SKM-1 (cell line): ENCODE measurements at regions not wholly inside any gene's neighbourhood (a gene's known extent, or its start where the extent isn't known, plus 50 kb on each side); places are given as distances from the start of the nearest gene placed in this dataset.

Experiments used
- DNase-seq: peaks from one replicate; lab custom pipeline; 2025; ENCODE audit not compliant: unreplicated experiment; lab: John Stamatoyannopoulos, UW

DNA sequence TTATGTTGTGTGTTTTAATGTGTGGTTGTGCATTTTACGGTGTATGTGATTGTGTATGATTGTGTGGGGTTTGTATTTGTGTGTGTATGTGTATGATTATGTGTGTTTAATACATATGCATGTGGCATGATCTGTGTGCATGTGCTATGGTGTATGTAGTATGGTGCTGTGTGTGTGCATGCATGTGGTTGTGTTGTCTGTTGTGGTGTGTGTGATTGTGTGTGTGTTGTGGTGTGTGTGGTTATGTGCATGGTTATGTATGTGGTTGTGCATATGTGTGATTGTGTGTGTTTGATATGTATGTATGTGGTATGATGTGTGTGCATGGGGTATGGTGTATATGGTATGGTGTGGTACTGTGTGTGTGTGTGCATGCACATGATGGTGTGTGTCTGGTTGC is 148.1 kb upstream of the AGAP1 start:
- no peak for DNase-seq

DNA sequence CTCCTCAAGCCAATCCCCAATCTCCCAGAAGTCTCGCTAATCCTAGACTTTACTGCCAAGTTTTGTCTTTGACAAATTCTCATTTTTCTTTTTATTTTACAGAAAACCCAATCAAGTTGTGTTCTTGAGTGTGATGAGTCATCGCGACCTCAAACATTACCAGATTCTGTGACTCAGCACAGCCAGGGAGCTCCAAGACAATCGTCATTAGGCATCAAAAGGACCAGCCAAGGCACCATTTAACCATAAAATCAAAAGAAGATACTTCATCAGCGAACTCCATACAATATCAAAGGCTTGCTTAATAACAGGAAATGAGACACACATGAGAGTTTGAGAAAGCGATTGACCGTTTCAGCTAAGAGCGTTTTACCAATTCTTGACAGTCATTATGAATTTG is 146.2 kb upstream of the AGAP1 start:
- DNase-seq: no peak

DNA sequence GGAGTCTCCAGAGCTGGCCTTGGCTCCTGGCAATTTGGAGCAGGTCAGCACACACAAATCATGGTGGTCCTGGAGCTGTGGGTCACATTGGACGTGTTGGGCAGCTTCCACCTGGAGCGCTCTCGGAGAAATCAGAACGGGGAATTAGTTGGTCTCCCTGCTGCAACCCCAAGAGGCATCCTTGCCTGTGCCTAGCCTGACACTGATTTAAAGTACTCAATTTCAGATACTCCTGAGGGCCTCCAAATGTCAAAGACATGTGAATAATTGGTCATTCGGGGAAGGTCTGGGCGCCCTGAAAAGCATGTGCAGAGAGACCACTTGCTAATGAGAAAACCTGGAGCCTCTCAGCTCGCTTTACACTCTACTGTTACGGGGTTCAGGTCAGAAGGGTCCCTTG is 145.5 kb upstream of the AGAP1 start:
- DNase-seq: no peak

DNA sequence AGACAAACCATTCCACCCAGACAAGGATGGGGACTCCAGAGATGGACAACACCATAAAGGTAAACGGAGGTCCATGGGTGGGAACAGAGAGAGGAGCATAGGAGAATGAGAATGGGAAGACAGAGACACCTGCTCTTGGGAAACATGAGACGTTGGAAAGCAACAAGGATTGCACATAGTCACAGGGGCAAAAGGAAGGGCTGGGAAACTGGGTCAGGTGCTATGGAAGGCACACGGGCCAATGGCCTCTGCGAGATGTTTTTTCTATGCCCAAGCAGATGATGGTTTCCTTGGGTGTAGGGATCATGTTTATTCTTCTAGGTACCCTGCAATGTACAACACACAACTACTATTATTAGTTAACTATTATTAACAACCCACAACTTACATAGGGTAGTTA is 143.6 kb upstream of the AGAP1 start:
- no peak for DNase-seq

DNA sequence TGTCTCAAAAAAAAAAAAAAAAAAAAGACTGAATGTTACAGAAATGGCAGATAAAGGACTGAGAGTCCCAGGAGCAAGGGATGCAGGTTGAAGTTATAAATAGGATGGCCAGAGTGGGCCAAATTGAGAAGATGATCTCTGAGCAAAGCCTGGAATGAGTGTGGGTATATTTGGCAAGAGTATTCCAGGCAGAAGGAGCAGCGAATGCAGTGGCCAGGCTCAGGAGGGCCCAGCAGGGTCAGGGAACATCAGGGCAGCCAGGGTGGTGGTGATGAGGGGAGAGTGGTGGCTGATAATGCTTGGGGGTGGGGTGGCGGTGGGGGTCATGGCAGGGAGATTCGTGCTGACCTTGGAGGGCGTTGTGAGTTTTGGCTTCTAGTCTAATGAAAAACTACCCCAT is 141.3 kb upstream of the AGAP1 start:
- DNase-seq: no peak

DNA sequence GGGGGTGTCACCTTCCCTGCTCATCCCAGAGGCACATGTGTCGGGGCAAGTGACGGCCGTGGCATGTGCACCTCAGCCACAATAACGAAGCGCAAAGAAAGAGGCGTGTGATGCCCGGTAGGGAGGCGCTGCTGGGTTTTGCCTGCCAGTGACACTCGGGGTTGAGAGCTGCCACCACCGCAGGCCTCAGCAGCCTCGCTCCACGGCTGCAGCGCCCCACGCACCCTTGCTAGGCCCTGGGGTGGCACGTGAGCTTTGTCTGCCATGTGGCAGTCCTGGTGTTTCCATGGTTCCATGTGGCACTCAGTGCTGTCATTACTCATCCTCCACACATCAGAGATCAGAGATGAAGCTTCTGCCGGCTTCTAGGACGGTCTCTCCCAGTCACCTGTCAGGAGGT is 136.0 kb upstream of the AGAP1 start:
- DNase-seq: no peak

DNA sequence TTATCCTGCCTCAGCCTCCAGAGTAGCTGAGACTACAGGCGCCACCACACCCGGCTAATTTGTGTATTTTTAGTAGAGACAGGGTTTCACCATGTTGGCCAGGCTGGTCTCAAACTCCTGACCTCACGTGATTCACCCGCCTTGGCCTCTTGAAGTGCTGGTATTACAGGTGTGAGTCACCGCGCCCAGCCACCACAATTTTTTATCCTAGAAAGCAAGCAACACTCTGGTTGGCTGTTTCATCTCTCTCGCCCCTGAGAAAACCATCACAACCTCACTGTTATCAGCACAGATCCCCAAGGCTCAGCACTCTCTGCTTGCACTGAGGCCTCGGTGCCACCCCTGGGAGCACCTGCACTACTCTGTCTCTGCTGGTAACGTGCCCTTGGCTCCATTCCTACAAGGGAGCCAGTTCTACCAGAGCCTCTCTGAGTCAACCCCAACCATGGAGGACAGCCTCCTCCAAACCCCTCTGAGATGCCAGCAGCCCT is 134.8 kb upstream of the AGAP1 start:
- no peak for DNase-seq

DNA sequence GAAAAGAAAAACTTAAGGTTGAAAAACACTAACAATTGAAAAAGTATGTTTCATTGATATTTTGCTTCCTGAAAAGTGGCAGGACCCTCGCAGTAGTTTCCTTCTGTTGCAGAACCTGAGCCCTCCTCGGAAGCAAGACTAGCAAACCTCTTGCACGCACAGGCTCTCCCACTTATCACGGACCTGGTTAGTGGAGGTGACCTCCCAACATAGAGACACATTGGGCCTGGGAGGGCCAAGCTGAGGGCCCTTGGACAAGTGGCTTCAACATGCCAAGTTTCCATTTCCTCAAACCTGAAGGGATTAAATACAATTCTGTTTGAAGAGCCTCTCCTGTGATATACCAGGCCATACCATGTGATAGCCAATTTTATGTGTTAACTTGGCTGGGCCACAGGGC is 133.4 kb upstream of the AGAP1 start:
- DNase-seq: no peak

DNA sequence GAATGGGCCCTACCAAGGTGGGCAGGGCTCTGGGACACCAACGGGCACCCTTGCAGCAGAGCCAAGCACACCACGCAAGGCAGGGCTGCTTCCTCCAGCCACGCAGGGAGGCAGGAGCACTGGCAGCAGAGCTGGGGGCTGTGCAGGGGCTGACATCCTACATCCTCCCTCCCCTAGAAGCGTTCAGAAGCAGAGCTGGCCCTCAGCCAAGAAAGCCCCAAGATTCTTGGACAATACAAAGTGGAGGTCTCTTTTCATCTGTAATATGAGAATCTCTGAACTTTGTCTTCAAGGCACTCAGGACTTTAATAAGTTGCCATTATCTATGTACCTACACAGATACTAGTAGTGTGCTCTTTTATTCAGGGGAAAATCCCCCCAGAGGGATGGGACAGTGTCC is 128.1 kb upstream of the AGAP1 start:
- no peak for DNase-seq

DNA sequence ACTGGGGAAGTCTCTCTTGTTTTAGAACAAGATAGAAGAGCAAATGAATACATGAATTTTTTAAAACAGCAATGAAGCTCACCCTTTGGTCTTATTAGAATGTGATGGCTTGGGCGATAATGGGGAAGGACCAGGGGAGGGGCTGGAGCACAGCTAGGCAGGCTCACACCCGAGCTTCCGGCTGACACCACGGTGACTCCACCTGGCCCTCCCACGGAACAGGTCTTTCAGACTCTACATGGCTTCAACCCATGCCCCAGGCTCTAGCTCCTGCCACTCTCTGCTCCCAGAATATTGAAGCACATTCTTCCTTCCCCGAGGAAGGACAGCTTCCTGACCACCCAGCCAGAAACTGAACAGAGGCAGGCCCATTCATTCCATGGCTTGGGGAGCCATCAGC is 127.5 kb upstream of the AGAP1 start:
- DNase-seq: no peak

DNA sequence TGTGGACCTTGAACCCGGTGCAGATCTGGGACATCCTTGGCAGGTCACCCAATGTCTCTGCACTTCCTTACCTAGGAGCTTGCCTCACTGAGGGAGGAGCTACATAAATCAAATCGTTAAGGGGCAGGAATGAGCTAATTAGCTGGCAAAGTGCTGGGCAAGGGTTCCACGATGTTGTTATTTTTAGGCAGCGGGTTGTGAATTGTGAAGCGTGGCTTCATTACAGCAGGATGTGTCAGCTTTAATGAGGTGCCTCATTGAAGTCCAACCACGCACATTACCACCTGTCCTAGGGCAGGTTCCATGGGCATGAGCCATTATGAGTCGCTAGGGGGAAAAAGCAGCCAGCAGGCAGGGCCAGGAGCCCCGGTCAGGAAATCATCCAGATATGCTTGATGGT is 127.0 kb upstream of the AGAP1 start:
- DNase-seq: no peak

DNA sequence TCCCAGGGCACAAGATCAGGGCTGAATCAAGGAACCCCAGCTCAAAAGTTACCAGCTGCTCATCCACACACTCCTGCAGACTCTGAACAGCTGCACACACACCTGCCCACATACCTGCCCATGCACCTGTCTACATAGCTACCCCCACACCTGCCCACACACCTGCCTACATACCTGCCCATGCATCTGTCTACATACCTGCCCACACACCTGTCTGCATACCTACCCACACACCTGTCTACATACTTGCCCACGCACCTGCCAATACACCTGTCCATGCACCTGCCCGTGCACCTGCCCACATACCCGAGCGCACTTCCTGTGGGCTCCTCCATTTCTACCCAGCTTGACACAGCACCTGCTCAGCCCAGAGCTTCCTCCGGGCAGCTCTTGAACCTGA is 122.8 kb upstream of the AGAP1 start:
- no peak for DNase-seq

DNA sequence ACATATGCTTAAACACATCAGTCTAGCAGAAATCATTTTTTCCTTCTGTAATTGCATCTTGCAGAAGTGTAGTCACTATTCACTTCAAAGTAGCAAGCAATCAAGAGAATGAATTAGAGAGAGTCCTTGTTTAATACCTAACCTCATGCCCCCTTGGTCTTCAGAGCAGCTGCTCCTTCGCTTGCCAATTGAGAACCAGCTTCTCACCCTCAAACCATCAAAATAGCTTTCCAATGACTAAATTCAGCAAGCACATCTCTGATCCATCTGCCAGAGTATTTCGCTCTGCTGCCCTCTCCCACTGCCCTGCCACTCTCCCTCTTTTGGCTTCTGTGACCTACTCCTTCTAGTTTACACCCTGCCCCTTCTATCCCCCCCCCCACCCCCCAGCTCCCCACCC is 120.7 kb upstream of the AGAP1 start:
- no peak for DNase-seq

DNA sequence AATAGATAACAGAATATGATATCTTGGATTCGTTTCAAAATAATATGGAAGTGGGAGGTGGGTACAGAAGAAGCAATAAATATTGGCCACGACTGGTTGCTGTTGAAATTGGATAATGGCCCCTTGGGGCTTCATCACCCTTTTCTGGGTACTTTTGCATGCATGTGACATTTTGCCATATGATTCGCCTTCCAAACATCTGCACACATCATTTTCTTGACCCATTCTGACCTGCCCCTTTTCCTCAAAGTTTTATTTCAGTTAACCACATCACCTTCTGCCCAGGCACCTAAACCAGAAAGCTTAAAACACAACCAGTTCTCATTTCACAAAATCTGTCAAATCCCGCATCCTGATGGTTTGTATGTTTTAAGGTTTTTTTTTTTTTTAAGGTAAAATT is 116.7 kb upstream of the AGAP1 start:
- no peak for DNase-seq

DNA sequence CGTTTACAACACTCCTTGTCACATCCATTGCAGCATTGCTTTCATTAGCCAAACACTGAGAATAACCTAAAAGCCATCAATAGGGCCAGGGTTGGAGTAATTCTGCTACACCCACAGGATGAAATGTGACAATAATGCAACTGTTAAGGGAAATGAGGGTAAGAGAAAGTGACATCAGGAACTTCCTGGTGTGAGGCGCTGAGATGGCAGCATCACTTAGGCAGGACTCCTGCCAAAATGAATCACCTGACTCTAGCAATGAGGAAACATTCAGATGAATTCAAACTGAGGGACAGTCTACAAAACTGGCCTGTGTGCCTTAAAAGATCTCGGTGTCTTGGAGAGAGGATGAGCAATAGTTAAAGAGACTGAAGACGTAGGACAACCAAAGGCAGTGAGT is 115.6 kb upstream of the AGAP1 start:
- DNase-seq: no peak

DNA sequence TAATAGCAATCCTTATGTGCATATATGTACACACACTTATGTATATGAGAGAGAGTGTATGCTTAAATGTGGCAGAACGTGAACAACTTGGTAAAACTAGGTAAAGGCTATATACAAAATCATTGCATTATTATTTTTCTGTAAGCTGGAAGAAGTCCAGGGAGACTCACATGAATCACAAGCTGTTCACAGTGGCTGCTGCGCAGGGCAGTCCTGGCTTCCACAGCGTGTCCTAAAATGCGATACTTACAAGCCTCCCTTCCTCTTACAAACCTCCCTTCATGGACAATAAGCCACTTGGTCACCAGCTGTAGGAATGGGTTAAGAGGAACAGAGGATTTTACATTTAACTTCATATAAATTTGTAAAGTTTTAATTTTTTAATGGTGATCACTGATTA is 114.9 kb upstream of the AGAP1 start:
- no peak for DNase-seq

DNA sequence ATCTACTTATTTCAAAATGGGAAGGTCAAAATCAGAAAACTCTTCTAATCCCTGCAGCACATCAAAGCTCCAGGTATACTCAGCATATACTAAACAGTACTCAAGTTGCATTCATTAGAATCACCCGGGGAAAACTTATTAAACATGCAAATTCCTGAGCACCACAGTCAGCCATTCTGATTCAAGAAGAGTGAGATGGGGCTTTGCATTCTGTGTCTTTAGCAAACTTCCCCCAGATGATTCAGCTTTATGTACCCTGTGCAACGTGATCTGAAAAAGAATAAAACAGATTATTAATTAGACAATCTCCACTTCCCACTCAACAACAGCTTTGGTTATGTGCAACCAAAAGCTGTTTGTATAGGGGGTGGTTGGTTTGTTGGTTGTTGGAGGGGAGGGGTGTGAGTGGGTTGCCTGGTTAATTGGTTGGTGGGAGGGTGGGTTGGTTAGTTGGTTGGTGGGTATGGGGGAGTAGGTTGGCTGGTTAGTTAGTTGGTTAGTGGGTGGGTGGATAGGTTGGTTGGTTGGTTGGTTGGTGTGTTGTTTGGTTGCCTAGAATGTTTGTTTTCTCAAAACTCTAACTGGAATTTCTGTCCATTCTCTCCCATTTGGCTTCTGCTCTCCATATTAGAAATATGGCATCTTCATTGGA is 112.5 kb upstream of the AGAP1 start:
- DNase-seq: no peak

DNA sequence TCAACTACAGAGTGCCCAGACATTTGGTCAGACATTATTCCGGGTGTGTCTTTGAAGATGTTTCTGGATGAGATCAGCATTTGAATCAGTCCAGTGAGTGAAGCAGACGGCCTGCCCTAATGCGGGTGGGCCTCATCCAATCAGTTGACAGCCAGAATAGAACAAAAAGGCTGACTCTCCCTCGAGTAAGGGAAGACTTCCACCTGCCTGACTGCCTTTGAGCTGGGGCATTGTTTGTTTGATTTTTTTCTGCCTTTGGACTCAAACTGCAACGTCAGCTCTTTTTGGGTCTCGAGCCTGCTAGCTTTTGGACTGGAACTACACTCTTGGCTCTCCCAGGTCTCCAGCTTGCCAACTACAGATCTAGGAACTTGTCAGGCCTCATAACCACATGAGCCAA is 111.7 kb upstream of the AGAP1 start:
- DNase-seq: no peak

DNA sequence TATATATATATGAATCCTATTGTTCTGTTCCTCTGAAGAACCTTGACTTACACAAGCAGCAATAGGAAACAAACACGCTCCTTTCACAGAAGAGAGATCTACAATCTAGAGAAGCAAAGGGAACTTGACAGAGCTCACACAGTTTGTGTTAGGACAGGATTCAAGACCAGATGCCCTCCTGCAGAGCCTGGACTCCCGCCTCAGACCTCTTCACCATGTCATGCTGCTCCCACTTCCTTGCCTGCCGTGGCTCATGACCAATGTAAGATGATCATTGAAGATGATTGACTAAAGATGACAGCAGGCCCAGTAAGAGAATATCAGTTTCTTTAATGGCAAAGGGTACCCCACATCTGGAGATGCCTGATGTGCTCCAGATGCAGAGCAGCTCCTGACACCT is 111.2 kb upstream of the AGAP1 start:
- no peak for DNase-seq

DNA sequence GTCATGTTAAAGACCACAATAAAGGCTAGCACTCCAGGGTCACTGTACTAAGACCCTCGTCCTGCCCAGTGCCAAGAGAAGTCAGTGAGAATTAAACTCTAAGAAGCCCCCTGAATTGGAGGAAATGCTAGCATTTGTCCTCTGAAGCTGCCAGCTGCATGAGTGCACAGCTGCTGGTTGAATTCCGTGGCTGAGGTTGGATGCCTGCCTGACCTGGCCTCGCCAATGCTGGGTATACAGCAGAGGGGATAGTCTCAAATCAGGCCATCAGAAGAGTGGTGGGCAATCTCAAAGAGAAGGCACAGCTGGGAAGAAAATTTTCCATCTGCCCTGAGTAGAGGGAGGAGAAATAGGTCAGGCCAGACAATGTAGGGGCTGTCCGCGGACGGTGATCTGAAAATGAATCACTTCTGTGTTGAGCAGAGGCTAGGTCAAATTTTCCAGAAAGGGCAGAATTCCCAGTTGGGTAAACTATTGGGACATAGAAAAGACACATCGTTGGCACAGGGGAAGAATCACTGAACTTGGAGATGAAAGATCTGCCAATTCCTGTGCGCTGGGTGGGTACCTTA is 110.5 kb upstream of the AGAP1 start:
- no peak for DNase-seq

DNA sequence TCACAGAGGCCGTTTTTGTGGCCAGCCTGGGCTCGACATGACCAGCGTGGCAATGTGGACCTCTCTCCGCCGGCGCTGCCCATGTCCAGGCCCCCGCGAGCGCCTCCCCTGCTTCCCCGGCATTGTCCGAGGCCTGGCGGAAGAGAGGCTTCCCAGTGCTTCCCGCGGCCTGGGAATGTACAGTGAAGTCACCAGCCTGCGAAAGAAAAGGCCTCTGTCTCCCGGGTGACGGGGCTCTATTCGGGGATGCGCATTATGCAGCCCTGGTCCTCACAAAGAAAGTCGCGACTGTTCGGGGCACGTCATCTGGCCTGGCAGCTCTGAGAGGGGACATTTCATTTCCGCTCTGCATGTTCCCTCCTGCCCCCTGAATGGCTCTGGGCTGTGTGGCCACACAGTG is 109.2 kb upstream of the AGAP1 start:
- DNase-seq: no peak

DNA sequence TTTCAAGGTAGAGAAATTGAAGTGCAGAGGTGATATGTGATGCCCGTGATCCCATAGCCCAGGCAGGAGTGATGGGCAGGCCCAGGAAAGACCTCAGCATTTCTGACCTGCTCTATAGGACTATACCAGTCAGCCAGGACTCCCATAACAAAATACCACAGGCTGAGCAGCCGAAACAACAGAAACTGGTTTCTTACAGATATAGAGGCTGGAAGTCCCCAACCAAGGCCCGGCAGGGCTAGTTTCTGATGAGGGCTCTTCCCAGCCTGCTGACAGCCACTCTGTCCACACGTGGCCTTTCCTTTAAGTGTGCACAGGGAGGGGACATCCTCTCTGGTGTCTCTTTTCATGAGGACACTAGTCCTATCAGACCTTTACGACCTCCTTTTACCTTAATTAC is 104.2 kb upstream of the AGAP1 start:
- DNase-seq: no peak

DNA sequence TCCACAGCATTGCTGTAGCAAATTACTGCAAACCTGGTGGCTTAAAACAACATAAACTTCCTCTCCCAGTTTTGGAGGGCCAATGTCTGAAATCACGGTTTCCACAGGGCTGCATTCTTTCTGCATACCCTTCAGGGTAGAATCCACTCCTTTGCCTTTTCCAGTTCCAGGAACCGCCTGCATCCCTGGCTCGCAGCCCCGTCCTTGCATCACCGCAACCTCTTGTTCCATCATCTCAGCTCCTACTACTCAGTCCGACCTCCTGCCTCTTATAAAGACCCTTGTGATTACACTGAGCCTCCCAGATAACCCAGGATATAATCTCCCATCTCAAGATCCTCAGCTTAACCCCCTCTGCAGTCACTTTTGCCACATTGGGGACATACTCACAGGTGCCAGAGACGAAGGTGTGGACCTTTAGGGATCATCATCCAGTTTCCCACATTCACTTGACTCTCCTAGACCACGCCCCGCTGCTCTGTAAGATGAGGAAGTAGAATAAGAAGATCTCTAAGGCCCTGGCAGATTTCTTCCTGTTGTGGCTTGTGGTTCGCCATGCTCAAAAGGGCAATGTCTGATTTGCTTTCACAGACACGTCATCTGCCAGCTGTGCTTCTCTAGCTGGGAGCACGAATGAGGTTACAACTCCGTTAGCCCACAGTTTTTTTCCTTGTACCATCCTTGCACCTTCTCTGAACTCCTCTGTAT is 103.6 kb upstream of the AGAP1 start:
- DNase-seq: peak; percentile 45
